HG03460 (cell line): ENCODE measurements at regions not wholly inside any gene's neighbourhood (a gene's known extent, or its start where the extent isn't known, plus 50 kb on each side); places are given as distances from the start of the nearest gene placed in this dataset.
"Not testable (repeated sequence)": the region's sequence is repeated elsewhere in the genome, so short reads cannot be mapped to it uniquely, and the experiment has no call there.

Experiments
- ATAC-seq: cut with Tn5 transposase; IDR thresholded peaks from one replicate; pipeline ENCODE4 v1.9.1; 2021; ENCODE audit not compliant: unreplicated experiment

DNA sequence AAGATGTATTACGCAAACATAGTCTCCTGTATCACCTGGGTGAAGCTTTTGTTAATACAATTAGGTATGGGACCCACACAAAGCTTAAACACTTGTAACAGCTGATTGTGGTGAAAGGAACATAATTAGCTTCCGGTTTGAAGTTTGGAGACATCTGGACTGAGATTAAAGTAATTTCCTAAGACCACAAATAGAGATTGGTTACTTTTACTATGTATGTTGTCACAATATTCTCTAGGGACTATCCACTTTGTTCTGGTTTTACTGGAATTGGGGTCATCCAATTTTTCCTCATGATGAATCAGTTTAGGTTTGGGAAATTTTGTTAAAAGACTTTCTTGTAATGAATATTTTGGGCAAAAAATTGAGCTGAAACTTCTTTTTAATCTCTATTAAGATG, 71.8 kb upstream of the SAMSN1 start:
- ATAC-seq = no peak

DNA sequence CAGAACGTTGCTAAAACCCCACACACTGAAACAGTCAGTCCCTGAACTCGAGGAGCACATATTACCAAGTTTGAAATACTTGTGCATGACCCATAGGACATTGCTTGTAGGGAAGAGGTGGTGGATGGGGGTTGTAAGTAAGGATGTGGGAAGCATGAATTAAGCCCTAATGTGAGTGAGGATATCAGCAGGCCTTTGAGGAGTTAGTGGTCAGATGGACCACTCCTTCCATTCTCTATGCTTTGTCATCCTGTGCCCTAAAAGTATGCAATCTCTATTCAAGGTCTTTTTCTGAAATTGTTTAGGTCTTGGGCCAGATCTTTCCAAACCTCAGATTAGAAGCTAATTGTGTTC, 70.9 kb upstream of the SAMSN1 start:
- ATAC-seq = no peak

DNA sequence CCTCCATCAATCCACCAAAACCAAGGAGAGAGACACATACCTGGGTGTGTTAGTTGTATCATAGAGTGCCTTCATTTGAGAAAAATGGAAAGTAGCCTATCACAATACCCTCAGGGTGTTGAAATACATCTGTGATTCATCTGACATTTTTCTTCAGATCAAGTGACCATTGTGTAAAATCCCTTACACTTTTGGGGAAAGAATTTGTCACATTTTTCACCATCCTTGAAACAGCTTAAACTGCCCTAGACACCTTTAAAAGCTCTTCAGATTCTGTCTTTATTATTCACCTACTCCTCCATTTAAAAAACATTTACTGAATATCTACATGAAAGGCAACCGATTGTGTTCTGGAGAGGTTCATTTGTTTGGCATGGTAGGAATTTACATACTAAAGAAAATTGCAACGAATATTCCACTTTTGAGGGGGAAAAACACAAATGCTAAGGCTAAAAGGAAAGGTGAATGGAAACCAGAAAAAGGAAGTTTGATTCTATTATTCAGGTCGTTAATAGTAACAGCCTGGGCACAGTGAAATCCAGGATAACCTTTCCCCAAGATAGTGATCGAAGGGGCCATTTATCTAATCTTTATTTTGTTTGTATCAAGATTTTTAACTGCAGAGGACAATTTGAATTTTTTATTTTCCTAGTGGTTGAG, 70.4 kb upstream of the SAMSN1 start:
- no peak for ATAC-seq

DNA sequence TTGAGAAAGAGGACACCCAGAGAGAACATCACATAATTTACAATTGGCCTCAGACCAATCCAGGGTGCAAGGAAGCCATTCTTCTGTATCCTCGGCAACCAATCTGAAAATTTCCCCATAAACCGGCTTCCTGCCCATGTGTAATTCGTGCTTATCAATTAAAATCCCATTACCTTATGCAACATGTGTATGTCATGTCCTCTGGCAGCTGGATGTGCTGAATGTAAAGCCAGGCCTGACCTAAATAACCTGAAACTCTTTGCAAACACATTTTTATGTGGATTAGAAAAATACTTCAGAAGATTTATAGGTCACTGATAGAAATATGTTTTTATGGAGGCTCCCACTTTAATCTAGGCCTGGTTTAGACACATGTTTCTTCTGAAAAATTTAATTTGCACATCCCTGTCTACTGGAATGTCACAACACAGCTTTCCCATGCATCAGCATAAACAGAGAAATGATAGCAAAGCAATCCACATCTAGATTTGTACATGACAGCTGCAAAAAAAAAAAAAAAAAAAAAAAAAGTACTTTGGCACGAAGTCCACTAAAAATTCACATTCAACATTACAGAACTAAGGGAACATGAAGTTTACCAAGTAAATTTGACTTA, 69.4 kb upstream of the SAMSN1 start:
- no peak for ATAC-seq

DNA sequence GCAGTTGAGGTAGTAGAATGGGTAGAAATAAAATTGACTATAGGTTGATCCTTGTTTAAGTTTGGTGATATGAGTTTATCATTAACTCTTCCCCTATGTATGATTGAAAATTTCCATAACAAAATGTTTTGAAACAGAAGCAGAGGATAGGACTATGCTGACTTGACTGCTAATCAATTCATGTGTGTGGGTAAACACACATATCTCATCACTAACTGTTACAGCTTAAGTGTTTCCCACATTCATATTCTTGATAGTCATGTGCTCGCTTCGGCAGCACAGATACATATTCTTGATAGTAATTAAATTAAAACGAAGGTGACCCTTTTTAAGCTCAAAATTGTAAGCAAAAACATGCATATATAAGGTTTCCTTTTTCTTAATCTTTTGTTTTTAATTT, 68.2 kb upstream of the SAMSN1 start:
- ATAC-seq = no peak

DNA sequence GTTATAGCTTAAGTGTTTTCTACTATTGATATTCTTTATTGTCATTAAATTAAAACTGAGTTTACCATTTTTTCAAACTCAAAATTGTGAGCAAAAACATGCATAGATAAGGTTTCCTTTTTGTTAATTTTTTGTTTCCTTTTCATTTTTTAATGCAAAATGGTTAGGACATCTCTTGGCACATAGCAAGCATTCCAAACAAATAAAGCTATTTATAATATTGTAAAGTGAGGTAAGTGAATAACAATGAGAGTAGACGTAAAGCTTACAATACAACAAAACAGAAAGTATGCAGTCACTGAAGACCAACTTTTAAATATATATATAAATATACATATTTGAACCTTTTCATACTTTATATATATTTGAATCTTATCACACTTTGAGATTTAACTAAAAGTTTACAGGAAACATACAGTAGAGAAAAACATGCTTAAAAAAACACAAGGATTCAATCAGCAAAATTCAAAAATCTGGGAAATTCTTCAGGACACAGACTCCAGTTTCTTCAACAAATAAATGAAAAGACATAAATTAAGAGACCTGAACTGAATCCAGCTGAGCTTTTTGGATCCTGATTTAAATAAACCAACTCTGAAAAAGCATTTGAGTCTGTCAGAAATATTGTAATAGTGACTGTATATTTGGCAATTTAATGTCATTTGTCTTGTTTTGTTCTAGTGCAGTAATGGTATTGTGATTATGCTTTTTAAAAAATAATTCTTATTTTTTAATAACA, 67.5 kb upstream of the SAMSN1 start:
- no peak for ATAC-seq

DNA sequence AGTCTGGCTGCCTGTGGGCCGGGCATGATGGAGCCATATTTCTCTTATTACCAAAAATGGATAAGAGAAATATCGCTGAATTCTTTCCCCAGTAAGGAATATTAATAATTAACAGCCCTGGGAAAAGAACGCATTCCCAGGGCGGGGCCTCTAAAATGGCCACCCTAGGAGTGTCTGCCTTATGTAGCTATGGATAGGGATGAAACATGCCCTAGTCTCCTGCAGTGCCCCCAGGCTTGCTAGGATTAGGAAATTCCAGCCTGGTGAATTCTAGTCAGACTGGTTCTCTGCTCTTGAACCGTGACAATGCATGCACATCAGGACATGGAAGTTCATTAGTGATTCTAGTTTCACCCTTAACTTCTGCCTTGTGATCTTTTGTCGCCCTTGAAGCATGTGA, 64.0 kb upstream of the SAMSN1 start:
- ATAC-seq = not testable (repeated sequence)

DNA sequence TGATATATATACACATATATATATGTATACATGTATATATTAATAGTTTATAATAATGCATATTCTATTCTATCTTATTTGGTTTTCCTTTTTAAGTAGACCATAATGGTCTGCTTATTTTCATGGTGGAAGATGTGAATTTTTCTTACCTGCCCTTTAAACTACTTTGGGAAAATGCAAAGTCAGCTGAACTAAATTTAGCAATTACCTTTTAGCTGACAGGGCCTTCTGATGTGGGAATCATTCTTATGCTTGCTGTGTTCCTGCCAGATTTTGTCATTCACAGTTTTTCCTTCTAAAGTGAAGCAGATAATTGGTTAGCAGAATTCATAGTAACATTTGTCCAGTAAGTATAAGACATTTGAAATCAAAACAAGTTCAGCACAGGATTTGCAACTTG, 63.2 kb upstream of the SAMSN1 start:
- no peak for ATAC-seq

DNA sequence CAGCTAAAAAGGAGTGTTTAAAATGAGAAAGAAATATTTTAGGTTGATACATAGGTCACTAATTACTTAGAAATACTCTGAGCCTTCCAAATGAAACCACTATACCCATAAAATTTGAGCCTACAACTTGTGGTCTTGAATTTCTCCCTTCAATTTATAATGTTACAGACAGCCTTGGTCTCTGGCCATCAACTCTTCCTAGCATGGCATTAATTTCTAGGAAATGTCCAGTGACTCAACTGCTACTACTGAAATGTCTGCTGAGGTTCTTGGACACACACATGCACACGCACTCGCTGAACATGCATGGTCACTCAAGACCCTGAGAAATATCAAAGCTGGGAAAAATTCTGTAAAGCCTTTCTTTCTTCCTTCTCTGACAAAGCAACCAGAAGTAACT, 61.1 kb upstream of the SAMSN1 start:
- ATAC-seq = no peak

DNA sequence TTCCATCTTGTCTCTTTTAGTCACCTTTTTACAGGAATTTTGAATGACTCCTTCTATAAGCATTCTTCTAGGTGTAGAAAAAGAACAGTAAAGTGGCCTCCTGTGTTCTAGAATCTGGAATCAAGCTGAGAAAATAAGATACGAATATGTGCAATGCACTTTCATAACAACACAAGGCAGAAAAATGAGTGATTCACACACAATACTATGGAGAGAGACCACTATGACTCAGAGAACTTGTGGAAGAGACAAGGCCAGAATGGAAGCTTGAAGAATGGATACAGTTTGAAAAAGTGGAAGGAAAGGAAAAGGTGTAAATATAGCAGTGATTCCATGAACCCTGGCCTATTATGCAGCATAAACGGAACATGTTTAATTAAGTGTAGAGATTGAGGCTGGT, 57.1 kb upstream of the SAMSN1 start:
- ATAC-seq = no peak

DNA sequence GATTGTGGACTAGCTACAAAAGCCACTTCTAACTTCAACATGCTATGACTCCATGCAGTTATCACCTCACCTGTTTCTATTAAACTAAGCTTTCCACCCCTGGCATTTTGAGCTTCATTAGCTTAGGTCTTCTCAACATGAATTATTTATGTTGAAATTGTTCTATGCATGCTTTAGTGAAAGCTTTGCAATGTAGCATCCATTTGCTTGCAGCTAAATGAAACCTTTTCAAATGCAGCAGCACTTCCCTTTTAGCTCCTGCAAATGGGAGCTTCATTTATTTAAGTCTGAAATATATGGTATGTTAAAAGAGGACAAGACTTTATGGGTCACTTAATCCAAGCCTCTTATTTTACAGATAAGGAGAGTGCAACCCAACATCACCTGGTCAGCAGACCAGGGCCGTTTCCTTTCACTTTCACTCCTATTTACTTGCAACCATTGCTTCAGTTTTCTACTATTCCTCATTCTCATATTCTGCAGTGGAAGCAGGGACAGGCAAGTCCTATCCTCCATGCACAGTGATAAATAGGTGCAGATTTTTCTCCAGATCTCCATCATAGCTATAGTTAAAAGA, 56.4 kb upstream of the SAMSN1 start:
- peak; percentile 77 for ATAC-seq

DNA sequence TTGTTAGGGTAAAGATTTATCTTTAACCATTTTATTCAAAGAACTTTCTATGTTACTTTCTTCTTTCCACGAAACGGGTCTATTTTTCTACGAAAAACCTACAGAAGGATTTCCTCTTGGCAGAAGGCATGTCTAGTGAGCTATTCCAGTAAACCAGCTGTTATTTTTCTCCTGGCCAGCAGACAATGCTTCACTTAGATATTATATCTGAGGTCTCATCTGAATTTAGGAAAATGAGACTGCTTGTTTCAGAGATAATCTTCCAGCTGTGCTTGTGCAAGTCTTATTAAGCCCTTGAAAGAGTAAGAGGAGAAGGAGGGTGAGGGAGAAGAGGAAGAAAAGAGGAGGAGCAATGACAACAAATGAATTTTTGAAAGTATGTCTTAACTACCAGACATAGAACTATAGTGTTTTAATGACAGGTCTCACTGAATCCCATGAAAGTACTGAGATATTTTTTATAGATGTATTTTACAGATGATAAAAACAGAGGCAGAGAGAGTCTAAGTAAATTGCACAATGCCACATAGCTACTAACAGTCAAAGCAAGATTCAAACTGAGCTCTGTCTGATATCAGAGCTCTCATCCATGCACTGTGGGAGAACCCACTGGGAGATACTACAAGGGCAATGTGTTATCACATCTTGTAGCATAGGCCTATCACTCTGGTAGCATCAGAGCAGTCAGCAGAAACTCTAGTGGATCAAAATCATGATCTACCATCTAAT, 54.6 kb upstream of the SAMSN1 start:
- ATAC-seq = no peak

DNA sequence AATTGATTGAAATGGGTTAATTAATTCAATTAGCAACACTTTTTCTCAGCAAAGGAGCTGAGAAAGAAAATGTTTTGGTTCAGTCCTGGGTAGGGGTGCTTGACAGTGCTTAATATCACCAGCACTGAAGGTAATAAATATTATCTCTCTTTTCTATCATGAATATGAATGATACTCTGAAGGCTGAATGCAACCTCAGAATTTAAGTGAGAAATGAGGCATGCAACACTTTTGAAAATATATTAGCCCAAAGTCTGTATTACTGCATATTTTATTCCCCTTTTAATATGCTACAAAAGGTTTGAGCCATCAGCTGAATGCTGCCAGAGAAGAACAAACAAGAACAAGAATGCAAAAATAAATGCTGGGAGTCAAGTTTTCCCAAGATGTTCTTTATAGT, 52.0 kb upstream of the SAMSN1 start:
- no peak for ATAC-seq
